RPMI8226 (cell line): ENCODE measurements at regions not wholly inside any gene's neighbourhood (a gene's known extent, or its start where the extent isn't known, plus 50 kb on each side); places are given as distances from the start of the nearest gene placed in this dataset.
A peak's percentile ranks its signal among the peaks of the same experiment; 100 is the strongest.
"Not testable (repeated sequence)": the region's sequence is repeated elsewhere in the genome, so short reads cannot be mapped to it uniquely, and the experiment has no call there.

Experiments used
- DNase-seq: peaks from one replicate; pipeline ENCODE4 v3.0.0-alpha.2; 2015

- DNase-seq, result no peak
Measured at GRCh38 chr2:167334146-167334742, 446.0 kb downstream of the XIRP2 start.

- DNase-seq, result no peak
Measured at GRCh38 chr2:167333245-167333644, 445.0 kb downstream of the XIRP2 start.

- DNase-seq, result no peak
Measured at GRCh38 chr2:167332358-167332757, 444.1 kb downstream of the XIRP2 start.

GRCh38 chr2:167331636-167332232 lies 443.5 kb downstream of the XIRP2 start:
- DNase-seq, result peak; percentile 6

DNA sequence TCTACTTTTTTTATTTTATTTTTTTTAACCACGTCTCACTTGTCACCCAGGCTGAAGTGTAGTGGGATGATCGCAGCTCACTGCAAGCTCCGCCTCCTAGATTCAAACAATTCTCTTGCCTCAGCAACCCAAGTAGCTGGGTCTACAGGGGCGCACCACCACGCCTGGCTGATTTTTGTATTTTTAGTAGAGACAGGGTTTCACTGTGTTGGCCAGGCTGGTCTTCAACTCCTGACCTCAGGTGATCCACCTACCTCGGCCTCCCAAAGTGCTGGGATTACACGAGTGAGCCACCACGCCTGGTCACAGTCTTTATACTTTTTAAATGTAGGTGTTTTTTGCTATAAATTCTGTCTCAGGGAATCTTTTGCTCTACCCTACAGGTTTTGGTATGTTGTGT lies 440.5 kb downstream of the XIRP2 start:
- DNase-seq, result not testable (repeated sequence)

DNA sequence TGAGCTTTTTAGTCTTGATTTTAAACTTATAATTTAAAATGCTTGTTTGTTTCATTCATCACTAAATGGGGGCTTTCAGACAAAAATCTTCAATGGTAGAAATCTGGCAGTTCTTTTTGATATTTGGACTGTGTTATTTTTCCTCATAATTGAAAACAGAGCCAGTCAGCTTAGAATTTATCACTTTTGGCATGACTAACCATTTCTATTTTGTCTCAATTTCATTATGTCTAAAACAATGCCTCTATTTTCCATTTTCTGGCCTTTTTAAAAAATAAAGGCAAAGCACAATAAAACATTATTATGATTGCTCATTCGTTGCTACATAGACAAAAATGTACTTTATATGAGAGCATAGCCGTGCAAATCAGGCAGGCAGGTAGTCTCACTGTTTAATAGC lies 434.5 kb downstream of the XIRP2 start:
- no peak for DNase-seq

GRCh38 chr2:167318581-167318980 lies 430.3 kb downstream of the XIRP2 start:
- no peak for DNase-seq

DNA sequence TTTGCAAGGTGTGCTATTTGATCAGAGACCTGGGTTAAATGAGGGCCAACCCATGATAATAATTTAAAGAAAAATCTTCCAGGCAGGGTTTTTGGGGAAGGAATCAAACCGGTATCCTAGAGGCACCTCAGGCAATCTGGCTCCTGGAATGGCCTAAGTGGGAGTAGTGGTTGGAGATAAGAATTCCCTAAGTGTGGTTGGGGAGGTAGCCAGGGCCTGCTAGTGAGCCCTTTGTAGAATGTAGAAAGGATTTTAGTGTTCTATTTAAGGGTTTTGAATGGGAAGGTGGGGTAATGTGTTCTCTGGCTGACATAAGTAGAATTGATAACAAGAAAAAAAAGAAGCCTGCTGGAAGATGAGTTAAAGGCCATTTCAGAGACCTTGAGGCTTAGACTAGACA lies 422.2 kb downstream of the XIRP2 start:
- no peak for DNase-seq
